Endothelial cell of umbilical vein (primary cell): ENCODE measurements at regions not wholly inside any gene's neighbourhood (a gene's known extent, or its start where the extent isn't known, plus 50 kb on each side); places are given as distances from the start of the nearest gene placed in this dataset.

Source experiments
- BruUV-seq: library from RNA; stranded (reverse); fragments of 400-500 nt; replicated peaks from 2 replicates; lab custom pipeline; 2021; lab: Mats Ljungman, UMichigan
- CTCF ChIA-PET: fragments of 300-600, 350-600 bp; sonication (Branson Sonifier 250); formaldehyde crosslinking; loops from one replicate; lab custom pipeline; 2021; ENCODE audit warnings: antibody characterized with exemption, inconsistent platforms; lab: Charles Lee
- POLR2A ChIA-PET: fragments of 300-600, 350-600 bp; sonication (Branson Sonifier 250); formaldehyde crosslinking; loops from one replicate; lab custom pipeline; 2021; ENCODE audit warnings: antibody characterized with exemption, inconsistent platforms; lab: Charles Lee
- DNase-seq: peaks from one replicate; pipeline ENCODE4 v3.0.0-alpha.2; 2011; ENCODE audit warnings: low read depth, low spot score
- FAIRE-seq: peaks from 2 replicates; lab custom pipeline; 2011; peaks lifted over from hg19 to GRCh38; lab: Jason Lieb, UNC
- H2AFZ ChIP-seq: 2 replicates; pipeline ENCODE4 v1.6.0; 2012; ENCODE audit warnings: low read depth, low read length, control low read depth, inconsistent platforms
- H3K27ac ChIP-seq: 2 replicates; pipeline ENCODE4 v1.5.1; 2011; ENCODE audit warnings: low read depth, mild to moderate bottlenecking, control low read depth, low read length, moderate library complexity; ENCODE audit not compliant: insufficient read depth
- H3K27me3 ChIP-seq, 2 experiments: 2 replicates each; pipeline versions ENCODE4 v1.6.0 to v1.6.1; 2011; ENCODE audit warnings: low read length in 2 of 2, mixed read lengths in 1 of 2; ENCODE audit not compliant: control insufficient read depth in 2 of 2, insufficient read depth in 2 of 2
- H3K36me3 ChIP-seq, 2 experiments: 2 replicates in 1 of 2; 3 replicates in 1 of 2; pipeline ENCODE4 v1.5.1; 2011; ENCODE audit warnings: low read length in 2 of 2, mild to moderate bottlenecking in 1 of 2, moderate library complexity in 1 of 2; ENCODE audit not compliant: control insufficient read depth in 2 of 2, insufficient read depth in 2 of 2; ENCODE audit errors: extremely low read depth in 1 of 2
- H3K4me1 ChIP-seq: 3 replicates; pipeline ENCODE4 v1.5.1; 2011; ENCODE audit warnings: mild to moderate bottlenecking, low read length; ENCODE audit not compliant: control insufficient read depth, insufficient read depth; ENCODE audit errors: extremely low read depth
- H3K4me2 ChIP-seq: 2 replicates; pipeline ENCODE4 v1.6.1; 2011; ENCODE audit warnings: low read length, control low read depth, mixed read lengths; ENCODE audit not compliant: insufficient read depth
- H3K4me3 ChIP-seq, 3 experiments: fragments of 200-600 bp in 1 of 3; sonication (generic), shearing (Covaris generic) in 1 of 3; replicated peaks in 1 of 3; 2 replicates each; pipeline ENCODE4 v1.5.1; 2011 to 2016; ENCODE audit warnings: control low read depth in 3 of 3, low read length in 3 of 3, mild to moderate bottlenecking in 2 of 3, inconsistent platforms in 1 of 3, low read depth in 1 of 3, moderate library complexity in 1 of 3; ENCODE audit not compliant: insufficient read depth in 1 of 3
- H3K79me2 ChIP-seq: 2 replicates; pipeline ENCODE4 v1.6.0; 2012; ENCODE audit warnings: low read length, inconsistent platforms; ENCODE audit not compliant: control insufficient read depth, insufficient read depth
- H3K9ac ChIP-seq: replicated peaks from 2 replicates; pipeline ENCODE3; 2011; ENCODE audit warnings: low read length, control low read depth; ENCODE audit not compliant: insufficient read depth; ENCODE audit errors: extremely low read depth
- H3K9me1 ChIP-seq: replicated peaks from 3 replicates; pipeline ENCODE4 v1.6.0; 2011; ENCODE audit warnings: mild to moderate bottlenecking, low read length; ENCODE audit not compliant: control insufficient read depth, insufficient read depth; ENCODE audit errors: extremely low read depth
- H3K9me3 ChIP-seq: replicated peaks from 2 replicates; pipeline ENCODE4 v1.5.1; 2012; ENCODE audit warnings: low read length, inconsistent platforms; ENCODE audit not compliant: control insufficient read depth, insufficient read depth
- H4K20me1 ChIP-seq: replicated peaks from 2 replicates; pipeline ENCODE3; 2011; ENCODE audit warnings: mild to moderate bottlenecking, low read length; ENCODE audit not compliant: control insufficient read depth, insufficient read depth; ENCODE audit errors: extremely low read depth
- CTCF ChIP-seq, 2 donors: IDR thresholded peaks; 1 replicate in 1 of 2; 2 replicates in 1 of 2; pipeline ENCODE4 v1.5.1; 2011; ENCODE audit warnings: low read length in 2 of 2, mild to moderate bottlenecking in 2 of 2, moderate library complexity in 2 of 2, control low read depth in 1 of 2, inconsistent platforms in 1 of 2, low read depth in 1 of 2; ENCODE audit not compliant: insufficient read depth in 1 of 2; ENCODE audit errors: extremely low read depth in 1 of 2
- EZH2 ChIP-seq: IDR thresholded peaks from 2 replicates; pipeline ENCODE4 v1.6.1; 2012; ENCODE audit warnings: borderline replicate concordance, low read depth, mild to moderate bottlenecking, moderate library complexity, low read length, inconsistent platforms; ENCODE audit not compliant: severe bottlenecking
- FOS ChIP-seq: IDR thresholded peaks from 2 replicates; pipeline ENCODE4 v1.6.1; 2011; ENCODE audit warnings: mild to moderate bottlenecking, low read length, moderate library complexity, borderline replicate concordance; ENCODE audit not compliant: insufficient read depth
- GATA2 ChIP-seq: IDR thresholded peaks from 2 replicates; pipeline ENCODE4 v1.7.0; 2011; ENCODE audit warnings: low read depth, mild to moderate bottlenecking, moderate library complexity, mixed read lengths, low read length; ENCODE audit not compliant: insufficient read length, insufficient read depth
- JUN ChIP-seq: IDR thresholded peaks from 2 replicates; pipeline ENCODE4 v1.6.1; 2011; ENCODE audit warnings: borderline replicate concordance, low read depth; ENCODE audit not compliant: insufficient read length, insufficient read depth
- MAX ChIP-seq: IDR thresholded peaks from 2 replicates; pipeline ENCODE4 v1.6.1; 2011; ENCODE audit not compliant: insufficient read depth, insufficient read length
- MYC ChIP-seq: IDR thresholded peaks from one replicate; pipeline ENCODE4 v1.6.1; 2011; ENCODE audit warnings: mild to moderate bottlenecking, low read depth, low read length
- POLR2A ChIP-seq: IDR thresholded peaks from 2 replicates; pipeline ENCODE4 v1.6.1; 2012; ENCODE audit warnings: low read depth, mild to moderate bottlenecking, control low read depth, low read length
- POLR2AphosphoS5 ChIP-seq: IDR thresholded peaks from 2 replicates; pipeline ENCODE4 v1.6.1; 2012; ENCODE audit warnings: low read depth, mild to moderate bottlenecking, control low read depth, low read length, moderate library complexity; ENCODE audit not compliant: insufficient read depth
- dilution Hi-C: fragments of 300-500 bp; cut with MboI; formaldehyde crosslinking; loops from one replicate; pipeline ENCODE4 v1.15.0; 2019; ENCODE audit warnings: low sequenced_read_pairs; ENCODE audit not compliant: extremely low pct_ligation_motif_present
- intact Hi-C: fragments of 100-400 bp; cut with micrococcal nuclease; formaldehyde crosslinking; loops from one replicate; pipeline ENCODE4 v1.10.0; 2022

GRCh38 chr17:63116967-63117830, 151.2 kb downstream of the TANC2 start:
- Histone ChIP-seq H3K36me3 (no peaks in the 10 kb centered on the region), H2AFZ (no peak overlapping the region), H3K27me3 (no peaks in the 10 kb centered on the region), H3K79me2 (no peaks in the 10 kb centered on the region), H3K9me3 (no peaks in the 10 kb centered on the region), H3K9me1 (no peaks in the 10 kb centered on the region), H3K4me3 (no peak overlapping the region), H3K4me2 (no peak overlapping the region), H4K20me1 (no peaks in the 10 kb centered on the region), H3K27ac (no peak overlapping the region), H3K4me1 (no peaks in the 10 kb centered on the region), H3K9ac (no peak overlapping the region)
- no TSS peak for BruUV-seq
- dilution Hi-C loops (no loop called here), intact Hi-C loops (no loop called here)
- no peak for DNase-seq
- CTCF ChIA-PET, result interaction anchor here (0.8 to 2.5 kb wide), 10 partner anchors 8 to 289 kb away, joined by 3 to 20 read pairs (median 4); no protein-coding TSS in a partner anchor
- POLR2A ChIA-PET, result no interaction called here
- no peak for TF ChIP-seq POLR2A
- no peak for TF ChIP-seq POLR2AphosphoS5
- no peak for TF ChIP-seq MYC
- TF ChIP-seq FOS, result no peak
- TF ChIP-seq JUN, result no peak
- TF ChIP-seq EZH2, result no peak
- TF ChIP-seq GATA2, result no peak
- no peak for TF ChIP-seq MAX
- TF ChIP-seq CTCF (IDR thresholded peaks at IDR 0.05; ENCODE audit: extremely low read depth in 1 of 2, insufficient read depth in 1 of 2, low read depth in 1 of 2, low read length in 2 of 2), result no peak
- no peak for FAIRE-seq
